Endothelial cell of umbilical vein (primary cell): ENCODE measurements at regions not wholly inside any gene's neighbourhood (a gene's known extent, or its start where the extent isn't known, plus 50 kb on each side); places are given as distances from the start of the nearest gene placed in this dataset.

ENCODE experiments used
- BruUV-seq: library from RNA; stranded (reverse); fragments of 400-500 nt; replicated peaks from 2 replicates; lab custom pipeline; 2021; lab: Mats Ljungman, UMichigan
- CTCF ChIA-PET: fragments of 300-600, 350-600 bp; sonication (Branson Sonifier 250); formaldehyde crosslinking; loops from one replicate; lab custom pipeline; 2021; ENCODE audit warnings: antibody characterized with exemption, inconsistent platforms; lab: Charles Lee
- POLR2A ChIA-PET: fragments of 300-600, 350-600 bp; sonication (Branson Sonifier 250); formaldehyde crosslinking; loops from one replicate; lab custom pipeline; 2021; ENCODE audit warnings: antibody characterized with exemption, inconsistent platforms; lab: Charles Lee
- DNase-seq: peaks from one replicate; pipeline ENCODE4 v3.0.0-alpha.2; 2011; ENCODE audit warnings: low read depth, low spot score
- FAIRE-seq: peaks from 2 replicates; lab custom pipeline; 2011; peaks lifted over from hg19 to GRCh38; lab: Jason Lieb, UNC
- H2AFZ ChIP-seq: 2 replicates; pipeline ENCODE4 v1.6.0; 2012; ENCODE audit warnings: low read depth, low read length, control low read depth, inconsistent platforms
- H3K27ac ChIP-seq: 2 replicates; pipeline ENCODE4 v1.5.1; 2011; ENCODE audit warnings: low read depth, mild to moderate bottlenecking, control low read depth, low read length, moderate library complexity; ENCODE audit not compliant: insufficient read depth
- H3K27me3 ChIP-seq, 2 experiments: 2 replicates each; pipeline versions ENCODE4 v1.6.0 to v1.6.1; 2011; ENCODE audit warnings: low read length in 2 of 2, mixed read lengths in 1 of 2; ENCODE audit not compliant: control insufficient read depth in 2 of 2, insufficient read depth in 2 of 2
- H3K36me3 ChIP-seq, 2 experiments: 2 replicates in 1 of 2; 3 replicates in 1 of 2; pipeline ENCODE4 v1.5.1; 2011; ENCODE audit warnings: low read length in 2 of 2, mild to moderate bottlenecking in 1 of 2, moderate library complexity in 1 of 2; ENCODE audit not compliant: control insufficient read depth in 2 of 2, insufficient read depth in 2 of 2; ENCODE audit errors: extremely low read depth in 1 of 2
- H3K4me1 ChIP-seq: 3 replicates; pipeline ENCODE4 v1.5.1; 2011; ENCODE audit warnings: mild to moderate bottlenecking, low read length; ENCODE audit not compliant: control insufficient read depth, insufficient read depth; ENCODE audit errors: extremely low read depth
- H3K4me2 ChIP-seq: 2 replicates; pipeline ENCODE4 v1.6.1; 2011; ENCODE audit warnings: low read length, control low read depth, mixed read lengths; ENCODE audit not compliant: insufficient read depth
- H3K4me3 ChIP-seq, 3 experiments: fragments of 200-600 bp in 1 of 3; sonication (generic), shearing (Covaris generic) in 1 of 3; replicated peaks in 1 of 3; 2 replicates each; pipeline ENCODE4 v1.5.1; 2011 to 2016; ENCODE audit warnings: control low read depth in 3 of 3, low read length in 3 of 3, mild to moderate bottlenecking in 2 of 3, inconsistent platforms in 1 of 3, low read depth in 1 of 3, moderate library complexity in 1 of 3; ENCODE audit not compliant: insufficient read depth in 1 of 3
- H3K79me2 ChIP-seq: 2 replicates; pipeline ENCODE4 v1.6.0; 2012; ENCODE audit warnings: low read length, inconsistent platforms; ENCODE audit not compliant: control insufficient read depth, insufficient read depth
- H3K9ac ChIP-seq: replicated peaks from 2 replicates; pipeline ENCODE3; 2011; ENCODE audit warnings: low read length, control low read depth; ENCODE audit not compliant: insufficient read depth; ENCODE audit errors: extremely low read depth
- H3K9me1 ChIP-seq: replicated peaks from 3 replicates; pipeline ENCODE4 v1.6.0; 2011; ENCODE audit warnings: mild to moderate bottlenecking, low read length; ENCODE audit not compliant: control insufficient read depth, insufficient read depth; ENCODE audit errors: extremely low read depth
- H3K9me3 ChIP-seq: replicated peaks from 2 replicates; pipeline ENCODE4 v1.5.1; 2012; ENCODE audit warnings: low read length, inconsistent platforms; ENCODE audit not compliant: control insufficient read depth, insufficient read depth
- H4K20me1 ChIP-seq: replicated peaks from 2 replicates; pipeline ENCODE3; 2011; ENCODE audit warnings: mild to moderate bottlenecking, low read length; ENCODE audit not compliant: control insufficient read depth, insufficient read depth; ENCODE audit errors: extremely low read depth
- EZH2 ChIP-seq: IDR thresholded peaks from 2 replicates; pipeline ENCODE4 v1.6.1; 2012; ENCODE audit warnings: borderline replicate concordance, low read depth, mild to moderate bottlenecking, moderate library complexity, low read length, inconsistent platforms; ENCODE audit not compliant: severe bottlenecking
- FOS ChIP-seq: IDR thresholded peaks from 2 replicates; pipeline ENCODE4 v1.6.1; 2011; ENCODE audit warnings: mild to moderate bottlenecking, low read length, moderate library complexity, borderline replicate concordance; ENCODE audit not compliant: insufficient read depth
- GATA2 ChIP-seq: IDR thresholded peaks from 2 replicates; pipeline ENCODE4 v1.7.0; 2011; ENCODE audit warnings: low read depth, mild to moderate bottlenecking, moderate library complexity, mixed read lengths, low read length; ENCODE audit not compliant: insufficient read length, insufficient read depth
- JUN ChIP-seq: IDR thresholded peaks from 2 replicates; pipeline ENCODE4 v1.6.1; 2011; ENCODE audit warnings: borderline replicate concordance, low read depth; ENCODE audit not compliant: insufficient read length, insufficient read depth
- MYC ChIP-seq: IDR thresholded peaks from one replicate; pipeline ENCODE4 v1.6.1; 2011; ENCODE audit warnings: mild to moderate bottlenecking, low read depth, low read length
- POLR2A ChIP-seq: IDR thresholded peaks from 2 replicates; pipeline ENCODE4 v1.6.1; 2012; ENCODE audit warnings: low read depth, mild to moderate bottlenecking, control low read depth, low read length
- POLR2AphosphoS5 ChIP-seq: IDR thresholded peaks from 2 replicates; pipeline ENCODE4 v1.6.1; 2012; ENCODE audit warnings: low read depth, mild to moderate bottlenecking, control low read depth, low read length, moderate library complexity; ENCODE audit not compliant: insufficient read depth
- dilution Hi-C: fragments of 300-500 bp; cut with MboI; formaldehyde crosslinking; loops from one replicate; pipeline ENCODE4 v1.15.0; 2019; ENCODE audit warnings: low sequenced_read_pairs; ENCODE audit not compliant: extremely low pct_ligation_motif_present
- intact Hi-C: fragments of 100-400 bp; cut with micrococcal nuclease; formaldehyde crosslinking; loops from one replicate; pipeline ENCODE4 v1.10.0; 2022
- TF ChIP-seq, protein P1 (sequence below): IDR thresholded peaks from 2 replicates; pipeline ENCODE4 v1.6.1; 2011; ENCODE audit not compliant: insufficient read depth, insufficient read length
- TF ChIP-seq, protein P2 (sequence below), 2 donors: IDR thresholded peaks; 1 replicate in 1 of 2; 2 replicates in 1 of 2; pipeline ENCODE4 v1.5.1; 2011; ENCODE audit warnings: low read length in 2 of 2, mild to moderate bottlenecking in 2 of 2, moderate library complexity in 2 of 2, control low read depth in 1 of 2, inconsistent platforms in 1 of 2, low read depth in 1 of 2; ENCODE audit not compliant: insufficient read depth in 1 of 2; ENCODE audit errors: extremely low read depth in 1 of 2

DNA sequence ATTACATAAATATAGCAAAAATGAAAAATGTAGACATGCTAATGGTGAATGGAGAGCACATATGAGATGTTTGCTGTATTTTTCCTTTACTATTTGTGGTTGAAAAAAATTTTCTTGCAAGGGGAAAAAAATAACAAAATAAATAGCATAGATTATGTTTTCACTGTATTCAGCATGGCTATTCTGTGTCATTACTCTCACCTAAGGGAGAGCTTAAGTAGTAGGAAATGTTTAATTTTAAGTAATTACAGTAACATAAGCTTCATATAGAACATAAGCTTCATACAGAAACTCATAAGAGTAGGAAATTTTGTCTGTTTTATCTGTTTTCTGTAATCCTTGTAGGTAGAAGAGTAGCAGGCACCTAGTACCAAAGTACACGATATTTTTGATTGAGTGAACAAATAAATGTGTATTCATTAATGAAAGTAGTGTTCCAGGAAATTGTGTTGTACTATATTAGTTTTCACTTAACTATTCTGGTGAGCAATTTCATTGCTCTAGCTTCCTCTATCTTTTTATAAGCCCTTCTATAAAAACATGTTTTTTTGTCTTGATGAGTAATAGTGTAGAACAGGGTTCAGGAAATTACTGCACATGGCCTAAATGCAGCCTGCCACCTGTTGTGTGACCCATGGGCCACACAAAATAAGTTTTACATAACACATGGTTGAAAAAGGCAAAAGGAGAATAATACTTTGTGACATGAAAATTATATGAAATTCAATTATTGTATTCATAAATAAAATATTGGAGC is 1025.0 kb upstream of the CDH10 start:
- no peak for FAIRE-seq
- Histone ChIP-seq H3K27ac (no peak overlapping the region), H2AFZ (no peak overlapping the region), H3K4me1 (no peaks in the 10 kb centered on the region), H3K9me3 (no peaks in the 10 kb centered on the region), H3K4me2 (no peak overlapping the region), H3K36me3 (no peaks in the 10 kb centered on the region), H3K9ac (no peak overlapping the region), H3K4me3 (no peak overlapping the region), H3K27me3 (no peaks in the 10 kb centered on the region), H3K79me2 (no peaks in the 10 kb centered on the region), H3K9me1 (no peaks in the 10 kb centered on the region), H4K20me1 (no peaks in the 10 kb centered on the region)
- BruUV-seq, result no TSS peak
- dilution Hi-C loops (no loop called here), intact Hi-C loops (no loop called here)
- ChIA-PET POLR2A (no interaction called here), CTCF (no interaction called here)
- TF ChIP-seq JUN (no peak), GATA2 (no peak), FOS (no peak), POLR2AphosphoS5 (no peak), MYC (no peak), EZH2 (no peak), POLR2A (no peak)
- TF ChIP-seq, protein P1, sequence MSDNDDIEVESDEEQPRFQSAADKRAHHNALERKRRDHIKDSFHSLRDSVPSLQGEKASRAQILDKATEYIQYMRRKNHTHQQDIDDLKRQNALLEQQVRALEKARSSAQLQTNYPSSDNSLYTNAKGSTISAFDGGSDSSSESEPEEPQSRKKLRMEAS, result no peak
- TF ChIP-seq, protein P2, sequence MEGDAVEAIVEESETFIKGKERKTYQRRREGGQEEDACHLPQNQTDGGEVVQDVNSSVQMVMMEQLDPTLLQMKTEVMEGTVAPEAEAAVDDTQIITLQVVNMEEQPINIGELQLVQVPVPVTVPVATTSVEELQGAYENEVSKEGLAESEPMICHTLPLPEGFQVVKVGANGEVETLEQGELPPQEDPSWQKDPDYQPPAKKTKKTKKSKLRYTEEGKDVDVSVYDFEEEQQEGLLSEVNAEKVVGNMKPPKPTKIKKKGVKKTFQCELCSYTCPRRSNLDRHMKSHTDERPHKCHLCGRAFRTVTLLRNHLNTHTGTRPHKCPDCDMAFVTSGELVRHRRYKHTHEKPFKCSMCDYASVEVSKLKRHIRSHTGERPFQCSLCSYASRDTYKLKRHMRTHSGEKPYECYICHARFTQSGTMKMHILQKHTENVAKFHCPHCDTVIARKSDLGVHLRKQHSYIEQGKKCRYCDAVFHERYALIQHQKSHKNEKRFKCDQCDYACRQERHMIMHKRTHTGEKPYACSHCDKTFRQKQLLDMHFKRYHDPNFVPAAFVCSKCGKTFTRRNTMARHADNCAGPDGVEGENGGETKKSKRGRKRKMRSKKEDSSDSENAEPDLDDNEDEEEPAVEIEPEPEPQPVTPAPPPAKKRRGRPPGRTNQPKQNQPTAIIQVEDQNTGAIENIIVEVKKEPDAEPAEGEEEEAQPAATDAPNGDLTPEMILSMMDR (IDR thresholded peaks at IDR 0.05; ENCODE audit: extremely low read depth in 1 of 2, insufficient read depth in 1 of 2, low read depth in 1 of 2, low read length in 2 of 2), result no peak
- no peak for DNase-seq
